Caco-2 (cell line): ENCODE measurements at regions not wholly inside any gene's neighbourhood (a gene's known extent, or its start where the extent isn't known, plus 50 kb on each side); places are given as distances from the start of the nearest gene placed in this dataset.

Experiments used
- BruUV-seq: library from RNA; stranded (reverse); fragments of 400-500 nt; replicated peaks from 2 replicates; lab custom pipeline; 2021; lab: Mats Ljungman, UMichigan
- CTCF ChIA-PET: fragments of 300-600 bp; sonication (Branson Sonifier 250); formaldehyde crosslinking; loops from one replicate; lab custom pipeline; 2022; ENCODE audit warnings: antibody characterized with exemption; lab: Charles Lee
- POLR2A ChIA-PET: fragments of 300-600 bp; sonication (Branson Sonifier 250); formaldehyde crosslinking; loops from one replicate; lab custom pipeline; 2022; ENCODE audit warnings: antibody characterized with exemption; lab: Charles Lee
- DNase-seq, 2 experiments: peaks; one replicate each; pipeline versions ENCODE4 v3.0.0 to v3.0.0-alpha.2; 2020 to 2022
- H3K27me3 ChIP-seq: replicated peaks from 2 replicates; pipeline ENCODE4 v1.6.0; 2011; ENCODE audit warnings: low read length; ENCODE audit not compliant: control insufficient read depth, insufficient read depth
- H3K36me3 ChIP-seq: 2 replicates; pipeline ENCODE4 v1.5.1; 2011; ENCODE audit warnings: low read length; ENCODE audit not compliant: control insufficient read depth, insufficient read depth
- H3K4me1 ChIP-seq: fragments of 250-450 bp; sonication (Bioruptor Pico); 2 replicates; pipeline ENCODE4 v1.5.1; 2020; ENCODE audit warnings: mild to moderate bottlenecking
- H3K4me3 ChIP-seq: 2 replicates; pipeline ENCODE4 v1.5.1; 2011; ENCODE audit warnings: low read depth, mild to moderate bottlenecking, control low read depth, low read length
- H3K9me3 ChIP-seq: fragments of 250-450 bp; sonication (Bioruptor Pico); 2 replicates; pipeline ENCODE4 v1.5.1; 2020; ENCODE audit warnings: mild to moderate bottlenecking, moderate library complexity
- H3K27ac Mint-ChIP-seq: one replicate; pipeline ENCODE4 v1.8.0; 2022; ENCODE audit warnings: mixed read lengths; ENCODE audit not compliant: unreplicated experiment
- H3K27me3 Mint-ChIP-seq: one replicate; pipeline ENCODE4 v1.8.0; 2022; ENCODE audit warnings: mixed read lengths; ENCODE audit not compliant: insufficient read depth, unreplicated experiment
- H3K36me3 Mint-ChIP-seq: one replicate; pipeline ENCODE4 v1.8.0; 2022; ENCODE audit warnings: mild to moderate bottlenecking, mixed read lengths; ENCODE audit not compliant: insufficient read depth, unreplicated experiment
- H3K4me1 Mint-ChIP-seq: one replicate; pipeline ENCODE4 v1.8.0; 2022; ENCODE audit warnings: low read depth, mixed read lengths; ENCODE audit not compliant: unreplicated experiment
- H3K4me3 Mint-ChIP-seq: one replicate; pipeline ENCODE4 v1.8.0; 2022; ENCODE audit warnings: mild to moderate bottlenecking, moderate library complexity, mixed read lengths; ENCODE audit not compliant: unreplicated experiment
- H3K9me3 Mint-ChIP-seq: one replicate; pipeline ENCODE4 v1.8.0; 2022; ENCODE audit warnings: mixed read lengths; ENCODE audit not compliant: unreplicated experiment
- CTCF ChIP-seq, 2 experiments: fragments of 200-600 bp in 1 of 2; IDR thresholded peaks; 1 replicate in 1 of 2; 2 replicates in 1 of 2; pipeline versions ENCODE4 v1.5.1 to v1.8.0; 2011 to 2022; ENCODE audit warnings: antibody characterized with exemption in 1 of 2, control low read depth in 1 of 2, inconsistent platforms in 1 of 2, low read depth in 1 of 2, low read length in 1 of 2, mild to moderate bottlenecking in 1 of 2, moderate library complexity in 1 of 2; ENCODE audit not compliant: insufficient read depth in 1 of 2, severe bottlenecking in 1 of 2, unreplicated experiment in 1 of 2
- intact Hi-C: fragments of 100-400 bp; cut with micrococcal nuclease; formaldehyde crosslinking; loops from one replicate; pipeline ENCODE4 v1.10.0; 2022; ENCODE audit not compliant: unreplicated experiment

GRCh38 chr20:7022597-7022996, 255.1 kb downstream of the BMP2 start:
- DNase-seq = no peak
- intact Hi-C loops = no loop called here
- H3K36me3 ChIP-seq = no peaks in the 10 kb centered on the region
- Mint-ChIP-seq H3K4me3 (no peak overlapping the region), H3K9me3 (peaks cover 10% of the 10 kb centered on the region), H3K27me3 (no peaks in the 10 kb centered on the region), H3K36me3 (no peaks in the 10 kb centered on the region), H3K4me1 (no peaks in the 10 kb centered on the region), H3K27ac (no peak overlapping the region)
- H3K9me3 ChIP-seq = peaks cover 9% of the 10 kb centered on the region
- ChIA-PET CTCF (no interaction called here), POLR2A (no interaction called here)
- H3K27me3 ChIP-seq = no peaks in the 10 kb centered on the region; the same call in 1 of the 2 replicates
- no peak overlapping the region for H3K4me3 ChIP-seq
- no TSS peak for BruUV-seq
- no peak for TF ChIP-seq CTCF (IDR thresholded peaks at IDR 0.05; ENCODE audit: insufficient read depth in 1 of 2, low read depth in 1 of 2, low read length in 1 of 2, severe bottlenecking in 1 of 2, unreplicated experiment in 1 of 2)
- no peaks in the 10 kb centered on the region for H3K4me1 ChIP-seq

- H3K36me3 Mint-ChIP-seq = no peaks in the 10 kb centered on the region
- peaks cover 5% of the 10 kb centered on the region for H3K27me3 Mint-ChIP-seq
- ChIA-PET CTCF (no interaction called here), POLR2A (no interaction called here)
- no peak overlapping the region for H3K4me3 Mint-ChIP-seq
- peaks cover 9% of the 10 kb centered on the region for H3K9me3 ChIP-seq
- no peak overlapping the region for H3K27ac Mint-ChIP-seq
- no peak for TF ChIP-seq CTCF (IDR thresholded peaks at IDR 0.05; ENCODE audit: insufficient read depth in 1 of 2, low read depth in 1 of 2, low read length in 1 of 2, severe bottlenecking in 1 of 2, unreplicated experiment in 1 of 2)
- no peaks in the 10 kb centered on the region for H3K4me1 Mint-ChIP-seq
- intact Hi-C loops = no loop called here
- H3K4me1 ChIP-seq = no peaks in the 10 kb centered on the region
- no TSS peak for BruUV-seq
- H3K27me3 ChIP-seq = no peaks in the 10 kb centered on the region; the same call in 1 of the 2 replicates
- no peak for DNase-seq
- H3K36me3 ChIP-seq = no peaks in the 10 kb centered on the region
- no peak overlapping the region for H3K4me3 ChIP-seq
- peaks cover 10% of the 10 kb centered on the region for H3K9me3 Mint-ChIP-seq
Measured at GRCh38 chr20:7025635-7026034, 258.1 kb downstream of the BMP2 start.

GRCh38 chr20:7029019-7029418, 261.5 kb downstream of the BMP2 start:
- CTCF ChIA-PET = no interaction called here
- Mint-ChIP-seq H3K27ac (no peak overlapping the region), H3K27me3 (peaks cover 5% of the 10 kb centered on the region), H3K9me3 (no peaks in the 10 kb centered on the region), H3K4me3 (no peak overlapping the region), H3K36me3 (no peaks in the 10 kb centered on the region), H3K4me1 (no peaks in the 10 kb centered on the region)
- no peaks in the 10 kb centered on the region for H3K36me3 ChIP-seq
- no peak for TF ChIP-seq CTCF (IDR thresholded peaks at IDR 0.05; ENCODE audit: insufficient read depth in 1 of 2, low read depth in 1 of 2, low read length in 1 of 2, severe bottlenecking in 1 of 2, unreplicated experiment in 1 of 2)
- no peak for DNase-seq
- no peaks in the 10 kb centered on the region; the same call in 1 of the 2 replicates for H3K27me3 ChIP-seq
- no peaks in the 10 kb centered on the region for H3K9me3 ChIP-seq
- H3K4me3 ChIP-seq = no peak overlapping the region
- H3K4me1 ChIP-seq = no peaks in the 10 kb centered on the region
- POLR2A ChIA-PET = no interaction called here
- no TSS peak for BruUV-seq
- intact Hi-C loops = no loop called here
